Stimulated activated CD4-positive, alpha-beta T cell treated with anti-CD3 and anti-CD28 coated beads, TNF-alpha, amount 100 ng/mL, for 4 hours (primary cell): ENCODE measurements at regions not wholly inside any gene's neighbourhood (a gene's known extent, or its start where the extent isn't known, plus 50 kb on each side); places are given as distances from the start of the nearest gene placed in this dataset.

Source experiments
- DNase-seq, 3 experiments: peaks; one replicate each; pipeline ENCODE4 v3.0.0-alpha.2; 2020; ENCODE audit warnings: low read depth in 3 of 3

- no peak for DNase-seq
Observed at GRCh38 chr4:128601991-128602695, 207.4 kb upstream of the JADE1 start.

GRCh38 chr4:128600996-128601871 is 208.3 kb upstream of the JADE1 start:
- DNase-seq = no peak

DNA sequence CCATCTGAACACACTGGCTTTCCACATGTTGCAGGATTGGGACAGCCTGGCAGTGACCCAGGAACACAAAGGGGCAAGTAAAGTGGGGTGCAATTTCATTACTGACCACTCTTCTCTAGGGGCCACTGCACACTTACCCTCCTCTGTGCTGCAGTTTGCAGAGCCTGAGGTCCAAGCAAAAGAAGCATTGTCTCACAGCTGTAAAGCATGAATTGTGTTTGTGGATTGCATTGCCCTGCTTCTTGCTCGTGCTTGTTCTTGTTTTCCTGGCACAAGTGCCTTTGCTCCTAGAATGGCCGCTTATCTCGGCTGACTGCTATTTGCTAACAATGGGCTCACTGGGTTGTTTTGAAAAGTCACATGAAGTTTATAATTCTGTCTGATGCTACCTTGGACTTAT is 209.1 kb upstream of the JADE1 start:
- DNase-seq = no peak

DNA sequence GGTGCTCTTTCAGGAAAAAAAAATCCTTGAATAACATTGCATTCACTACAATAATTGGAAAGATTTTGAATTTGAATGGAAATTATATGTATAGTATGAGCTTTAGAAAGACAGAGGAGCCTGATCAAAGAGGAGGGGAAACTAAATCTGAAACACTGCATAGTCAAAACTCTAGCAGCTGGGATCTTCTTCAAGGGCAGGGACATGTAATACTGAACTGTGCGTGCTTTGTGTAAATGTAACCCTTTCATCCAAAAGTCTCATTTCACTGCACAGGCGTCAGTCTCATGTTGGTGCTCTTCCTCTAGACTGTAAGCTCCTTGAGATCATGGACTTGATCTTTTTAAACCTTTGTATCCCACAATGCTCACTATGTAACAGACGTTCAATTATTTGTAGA is 212.0 kb upstream of the JADE1 start:
- no peak for DNase-seq

DNA sequence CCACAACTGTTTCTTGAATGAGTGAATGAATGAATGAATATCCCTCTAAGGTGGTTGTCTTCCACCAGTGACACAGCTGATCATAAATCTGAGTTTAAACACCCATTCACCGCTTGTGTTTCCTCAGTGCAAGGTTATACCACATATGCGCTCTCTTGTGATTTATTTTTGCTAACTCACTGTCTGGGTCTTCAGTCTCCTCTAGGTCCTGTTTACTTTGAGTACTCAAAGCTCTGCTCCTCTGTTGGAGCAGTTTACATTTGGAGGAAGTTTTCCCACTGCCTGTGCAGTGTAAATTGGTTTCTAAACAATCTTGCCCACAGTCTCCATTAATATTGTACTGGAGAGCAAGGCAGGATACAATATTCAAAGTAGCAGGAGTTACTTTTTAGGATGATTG is 212.6 kb upstream of the JADE1 start:
- DNase-seq = no peak

GRCh38 chr4:128596115-128596514 is 213.4 kb upstream of the JADE1 start:
- DNase-seq = no peak

DNA sequence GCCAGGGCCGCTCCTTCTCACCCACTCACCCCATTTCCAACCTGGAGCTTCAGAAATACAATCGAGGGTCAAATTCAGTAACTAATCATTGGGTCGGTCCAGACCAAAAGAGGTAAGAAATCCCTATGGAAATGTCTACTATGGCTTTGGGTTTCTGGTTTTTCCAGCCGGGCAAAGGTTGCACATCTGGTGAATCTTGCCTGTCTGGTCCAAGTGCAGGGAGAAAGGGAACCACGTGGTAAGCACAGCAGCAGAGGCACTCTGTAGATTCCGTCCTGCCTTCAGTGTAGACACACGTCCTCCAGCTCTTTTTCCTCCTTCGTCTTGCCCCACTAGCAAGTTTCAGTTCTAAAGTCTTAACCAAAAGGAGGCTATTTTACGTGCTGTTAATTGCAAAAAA is 218.0 kb upstream of the JADE1 start:
- no peak for DNase-seq

- DNase-seq = no peak
Observed at GRCh38 chr4:128590773-128591172, 218.7 kb upstream of the JADE1 start.

- DNase-seq = no peak
Observed at GRCh38 chr4:128590034-128590740, 219.3 kb upstream of the JADE1 start.

DNA sequence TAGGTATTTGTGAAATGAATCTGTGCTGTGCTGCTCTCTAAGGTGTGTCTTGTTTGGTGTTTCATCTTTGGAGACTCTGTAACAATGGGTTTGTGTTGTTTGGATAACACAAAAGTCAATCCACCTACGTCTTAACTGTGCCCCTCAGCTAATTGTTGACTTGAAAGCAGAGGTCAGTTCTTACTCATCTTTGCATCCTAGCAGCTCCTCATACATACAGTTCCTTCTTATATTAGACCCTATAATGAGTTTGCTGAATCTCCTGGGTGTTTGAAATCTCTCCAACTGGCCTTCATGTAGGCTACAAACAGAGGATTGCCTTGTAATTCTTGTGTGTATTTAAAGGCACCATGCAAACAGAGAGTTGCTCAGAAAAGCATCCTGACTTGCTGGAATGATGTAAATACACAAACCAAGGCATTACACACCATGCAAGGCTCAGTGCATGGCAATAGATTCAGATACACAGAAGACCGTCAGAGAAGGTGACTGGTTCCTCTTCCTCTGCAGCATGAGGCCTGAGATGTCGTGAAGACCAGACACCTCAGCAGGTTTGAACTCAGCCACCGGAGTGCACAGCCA is 220.0 kb upstream of the JADE1 start:
- DNase-seq = no peak

- no peak for DNase-seq
Observed at GRCh38 chr4:128587382-128587781, 222.1 kb upstream of the JADE1 start.

DNA sequence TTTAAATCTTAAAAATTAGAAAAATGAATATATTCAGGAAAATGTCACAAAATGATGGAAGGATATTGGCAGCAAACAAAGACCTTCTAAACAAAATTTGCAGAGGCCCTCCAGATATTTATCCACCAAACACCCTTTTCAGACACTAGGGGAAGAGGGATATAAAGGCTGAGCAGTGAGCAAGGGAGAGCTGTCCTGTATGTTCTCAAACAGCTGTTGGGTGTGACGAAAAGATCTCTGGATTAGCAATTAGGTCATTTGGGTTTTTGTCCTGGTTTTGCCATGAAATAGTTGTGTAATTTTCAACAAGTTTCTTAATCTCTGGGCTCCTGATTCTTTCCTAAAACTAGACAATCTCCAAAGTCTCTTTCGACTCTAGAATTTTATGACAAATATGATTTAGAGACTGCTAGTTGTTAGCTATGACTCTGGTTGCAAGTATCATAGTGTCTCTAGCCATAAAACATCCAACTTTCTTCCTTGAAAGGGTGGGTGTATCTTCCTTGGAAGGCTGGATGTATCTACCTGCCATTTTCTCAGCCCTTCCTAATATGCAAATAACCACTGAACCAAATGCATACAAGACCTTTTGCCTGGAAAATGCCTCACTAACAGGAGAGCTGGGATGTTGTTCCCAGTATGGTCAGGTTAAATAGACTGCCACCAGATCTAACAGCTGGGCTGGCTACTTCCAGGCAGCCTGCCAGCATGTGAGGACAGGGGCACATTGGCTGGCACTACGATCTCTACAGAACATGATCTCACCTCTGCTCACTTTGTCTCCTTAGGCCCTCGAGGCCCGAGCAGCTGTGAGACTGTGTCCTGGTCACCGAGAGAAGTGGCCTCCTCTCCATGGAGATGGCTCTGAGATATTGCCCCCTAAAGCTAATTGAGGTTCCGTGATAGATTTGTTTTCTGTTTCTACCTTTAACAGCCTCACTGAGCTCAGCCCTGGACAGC is 225.5 kb upstream of the JADE1 start:
- DNase-seq = no peak

DNA sequence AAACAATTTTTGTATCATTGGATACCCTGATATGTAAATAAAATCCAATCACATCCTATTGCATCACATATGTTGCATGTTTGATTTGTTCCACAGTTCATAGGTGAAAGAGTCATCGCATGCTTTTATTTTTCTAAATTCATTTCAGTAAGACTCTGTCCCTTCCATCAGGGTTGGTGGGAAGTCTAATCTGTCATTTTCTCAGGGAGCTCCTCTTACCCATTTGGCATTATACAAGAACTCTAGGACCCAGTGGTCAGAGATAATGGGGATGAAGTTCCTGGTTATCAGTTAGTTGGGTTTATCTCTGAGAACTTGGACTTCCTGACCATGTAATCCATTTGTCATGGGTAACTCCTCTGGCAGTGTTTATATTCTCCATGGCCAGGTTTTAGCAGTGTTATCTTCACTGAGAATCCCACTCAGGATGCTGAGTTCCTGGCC is 227.1 kb upstream of the JADE1 start:
- no peak for DNase-seq

DNA sequence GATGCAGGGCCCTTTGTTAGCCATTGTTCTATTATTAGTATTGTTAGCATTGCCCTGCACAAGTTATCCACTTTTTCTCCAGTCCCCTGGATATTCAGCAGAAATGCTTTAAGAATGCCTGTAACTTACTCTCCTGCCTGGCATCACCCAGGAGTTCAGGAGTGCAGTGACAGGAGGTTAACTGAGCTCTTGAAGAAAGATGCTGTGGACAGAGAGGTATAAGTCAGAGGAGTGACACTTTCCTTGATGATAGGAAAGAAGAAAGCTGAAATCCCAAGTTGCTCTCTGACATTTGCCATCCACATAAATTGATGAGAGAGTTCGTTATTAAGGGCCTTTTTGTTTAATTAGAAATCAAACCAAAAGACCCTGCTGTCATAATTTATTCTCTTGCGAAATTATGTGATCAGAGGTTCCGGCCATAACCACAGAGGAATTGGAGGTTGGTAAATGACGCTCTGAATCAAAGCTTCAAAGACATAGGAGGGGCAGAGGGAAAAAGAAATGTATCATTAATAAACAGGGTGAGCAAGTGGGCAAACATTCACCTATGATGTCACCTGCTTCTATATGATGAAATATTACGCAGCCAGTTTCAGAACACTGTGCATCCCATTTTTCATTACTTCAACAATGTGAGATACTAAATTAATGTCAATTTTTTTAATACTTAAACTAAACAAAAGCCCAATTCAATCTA is 230.2 kb upstream of the JADE1 start:
- no peak for DNase-seq

GRCh38 chr4:128574706-128575105 is 234.8 kb upstream of the JADE1 start:
- DNase-seq = peak; percentile 21 to 24 (median 23)

DNA sequence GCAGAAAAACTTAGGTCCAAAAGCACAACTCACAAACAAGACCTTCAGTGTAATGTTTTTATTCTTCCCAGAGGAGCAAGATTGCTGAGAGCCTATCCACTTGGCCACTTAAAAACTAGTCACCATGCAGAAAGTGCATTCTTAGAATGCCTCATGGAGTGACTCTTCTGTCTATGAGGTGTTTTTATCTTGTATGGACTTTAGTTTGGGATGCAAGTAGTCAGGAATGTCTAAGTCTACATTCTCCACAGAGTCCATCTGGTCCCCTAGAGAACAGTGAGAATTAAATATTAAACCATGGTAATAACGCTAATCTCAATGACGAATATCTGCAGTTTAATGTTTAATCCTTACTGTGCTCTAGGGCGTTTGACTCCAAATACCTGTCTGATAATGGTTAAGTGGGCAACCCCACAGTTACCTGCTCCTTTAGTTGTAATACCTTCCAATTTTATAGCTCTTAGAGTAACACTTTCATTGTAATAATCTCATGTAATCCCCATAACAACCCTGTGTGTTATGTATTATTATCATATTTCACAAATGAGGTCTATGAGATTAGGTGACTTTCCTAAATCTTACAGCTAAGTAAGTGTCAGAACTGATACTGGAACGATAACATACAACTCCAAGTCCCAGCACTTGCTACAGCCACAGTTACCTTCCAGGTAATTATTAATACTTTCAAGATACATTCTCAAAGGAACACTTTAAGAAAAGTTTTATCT is 235.6 kb upstream of the JADE1 start:
- no peak for DNase-seq

DNA sequence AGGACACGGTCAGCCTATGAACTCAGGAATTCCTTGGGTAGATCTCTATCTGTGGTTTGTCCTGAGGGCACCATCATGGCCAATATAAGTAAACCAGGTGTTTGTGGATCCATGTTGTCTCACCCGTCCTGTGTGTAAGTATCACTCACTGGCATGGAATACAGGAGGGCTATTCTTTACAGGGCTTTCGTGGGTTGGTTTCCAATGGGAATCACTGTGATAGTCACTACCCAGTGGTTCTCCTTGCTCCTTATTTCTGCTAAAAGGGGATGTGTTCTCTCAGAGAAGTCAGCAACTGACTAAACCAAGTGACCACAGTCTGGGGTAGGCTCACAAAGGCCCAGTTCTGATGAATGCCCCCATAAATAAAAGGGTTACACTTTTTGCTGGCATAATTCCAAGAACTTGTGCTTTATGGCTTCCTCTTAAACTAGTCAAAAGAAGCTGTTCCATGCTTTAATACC is 236.7 kb upstream of the JADE1 start:
- DNase-seq = no peak

GRCh38 chr4:128571747-128572146 is 237.8 kb upstream of the JADE1 start:
- no peak for DNase-seq

DNA sequence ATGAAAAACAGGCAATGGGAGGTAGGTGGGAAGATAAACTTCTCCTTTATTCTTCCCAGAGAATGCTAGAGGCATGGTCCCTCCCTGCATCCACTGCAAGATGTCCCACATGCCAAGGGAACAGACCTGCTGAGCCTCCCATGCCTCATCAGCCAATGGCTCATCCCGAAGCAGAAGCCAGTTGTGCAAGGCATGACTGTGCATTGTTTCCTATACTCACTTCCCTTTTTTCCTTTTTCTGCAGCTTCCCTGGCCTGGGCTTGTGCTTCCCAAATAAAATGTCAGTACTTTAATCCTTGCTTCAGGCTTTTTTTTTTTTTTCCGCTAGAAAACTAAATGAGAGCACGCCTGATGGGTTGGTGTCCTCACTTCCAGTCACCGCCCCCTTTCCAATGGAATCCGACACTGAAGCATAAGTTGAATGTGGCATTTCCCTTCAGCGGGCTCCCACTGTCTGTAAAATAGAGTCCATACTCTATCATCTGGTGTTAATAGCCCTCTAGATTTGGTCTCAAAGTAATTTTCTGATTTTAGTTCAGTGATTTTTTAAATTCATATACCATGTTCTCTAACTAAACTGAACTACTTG is 239.0 kb upstream of the JADE1 start:
- DNase-seq = no peak
